ENCODE measurements at regions not wholly inside any gene's neighbourhood (a gene's known extent, or its start where the extent isn't known, plus 50 kb on each side); places are given as distances from the start of the nearest gene placed in this dataset.

GRCh38 chr7:45459476-45459875, 114.7 kb upstream of the ADCY1 start:
- DNase-seq: no peak

GRCh38 chr7:45460379-45460778, 113.8 kb upstream of the ADCY1 start:
- no peak for DNase-seq

- no peak for DNase-seq
Measured at GRCh38 chr7:45461026-45461425, 113.1 kb upstream of the ADCY1 start.

- DNase-seq: no peak
Measured at GRCh38 chr7:45469103-45469502, 105.1 kb upstream of the ADCY1 start.

- DNase-seq: no peak
Measured at GRCh38 chr7:45470031-45470430, 104.1 kb upstream of the ADCY1 start.

- no peak for DNase-seq
Measured at GRCh38 chr7:45479781-45480180, 94.4 kb upstream of the ADCY1 start.

- no peak for DNase-seq
Measured at GRCh38 chr7:45482451-45482850, 91.7 kb upstream of the ADCY1 start.

GRCh38 chr7:45484094-45484493, 90.1 kb upstream of the ADCY1 start:
- DNase-seq: no peak

GRCh38 chr7:45486575-45486974, 87.6 kb upstream of the ADCY1 start:
- DNase-seq: no peak

- DNase-seq: no peak
Measured at GRCh38 chr7:45494885-45495284, 79.3 kb upstream of the ADCY1 start.

GRCh38 chr7:45495618-45496017, 78.5 kb upstream of the ADCY1 start:
- DNase-seq: no peak

GRCh38 chr7:45500257-45500656, 73.9 kb upstream of the ADCY1 start:
- DNase-seq: no peak

- DNase-seq: no peak
Measured at GRCh38 chr7:45501791-45502190, 72.4 kb upstream of the ADCY1 start.

GRCh38 chr7:45506059-45506458, 68.1 kb upstream of the ADCY1 start:
- no peak for DNase-seq

GRCh38 chr7:45509222-45509621, 64.9 kb upstream of the ADCY1 start:
- no peak for DNase-seq

- DNase-seq: no peak
Measured at GRCh38 chr7:45511721-45512597, 62.2 kb upstream of the ADCY1 start.

GRCh38 chr7:45514944-45515343, 59.2 kb upstream of the ADCY1 start:
- DNase-seq: no peak

- no peak for DNase-seq
Measured at GRCh38 chr7:45515346-45515745, 58.8 kb upstream of the ADCY1 start.

All from stimulated activated CD4-positive, alpha-beta T cell treated with anti-CD3 and anti-CD28 coated beads, Interleukin-2, amount 100 ng/mL, for 24 hours (primary cell).